ENCODE measurements at regions not wholly inside any gene's neighbourhood (a gene's known extent, or its start where the extent isn't known, plus 50 kb on each side); places are given as distances from the start of the nearest gene placed in this dataset.
"Not testable (repeated sequence)": the region's sequence is repeated elsewhere in the genome, so short reads cannot be mapped to it uniquely, and the experiment has no call there.

GRCh38 chr6:115241373-115241772 lies 819.3 kb downstream of the FRK start:
- no peak for DNase-seq (ENCODE audit: low read depth)

- DNase-seq (ENCODE audit: low read depth), result no peak
Measured at GRCh38 chr6:115221198-115221597, 839.5 kb downstream of the FRK start.

DNA sequence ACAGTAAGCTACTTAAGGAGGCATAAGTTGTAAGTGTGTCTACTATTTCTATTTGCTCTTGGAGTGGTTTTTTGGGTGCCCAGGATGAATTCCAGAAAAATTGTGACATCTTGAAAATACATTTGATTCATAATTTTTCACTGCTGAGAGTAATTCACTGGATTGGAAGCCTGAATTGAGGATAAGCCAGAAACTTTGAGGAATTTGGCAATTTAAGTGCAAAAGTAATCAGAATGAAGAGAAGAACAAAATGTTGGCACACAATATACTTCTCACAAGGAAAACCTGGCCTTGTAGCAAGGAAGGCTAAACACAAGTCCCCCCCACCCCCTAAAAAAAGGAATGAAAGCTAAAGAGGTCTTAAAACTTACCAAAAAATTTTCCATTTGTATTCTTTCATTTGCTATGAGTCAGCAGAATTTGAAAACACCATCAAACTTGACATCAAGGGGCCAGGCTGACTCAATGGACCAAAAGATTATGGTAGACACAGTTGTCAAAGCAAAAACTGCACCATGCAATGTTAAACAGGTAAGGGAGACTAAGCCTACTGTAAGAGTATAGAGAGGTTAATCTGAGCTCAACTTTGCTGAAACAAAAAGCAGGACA lies 840.0 kb downstream of the FRK start:
- DNase-seq (ENCODE audit: low read depth), result no peak

- no peak for DNase-seq (ENCODE audit: low read depth)
Measured at GRCh38 chr6:115219645-115220044, 841.0 kb downstream of the FRK start.

DNA sequence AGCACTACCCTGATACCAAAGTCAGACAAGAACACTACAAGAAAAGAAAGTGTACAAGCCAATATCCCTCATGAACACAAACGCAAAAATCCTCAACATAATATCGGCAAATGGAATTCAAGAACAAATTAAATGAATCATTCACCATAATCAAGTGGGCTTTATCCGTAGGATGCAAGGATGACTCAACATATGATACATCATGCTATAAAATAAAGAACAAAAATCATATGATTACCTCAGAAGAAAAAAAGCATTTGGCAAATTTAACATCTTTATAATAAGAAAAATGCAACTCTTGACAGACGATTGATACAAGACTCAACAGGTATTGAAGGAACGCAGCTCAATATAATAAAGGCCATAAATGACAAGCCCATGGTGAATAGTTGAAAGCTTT lies 843.9 kb downstream of the FRK start:
- DNase-seq (ENCODE audit: low read depth), result no peak

GRCh38 chr6:115214283-115214682 lies 846.4 kb downstream of the FRK start:
- DNase-seq (ENCODE audit: low read depth), result no peak

GRCh38 chr6:115203381-115203780 lies 857.3 kb downstream of the FRK start:
- no peak for DNase-seq (ENCODE audit: low read depth)

- DNase-seq (ENCODE audit: low read depth), result no peak
Measured at GRCh38 chr6:115194981-115195638, 852.3 kb upstream of the HS3ST5 start.

DNA sequence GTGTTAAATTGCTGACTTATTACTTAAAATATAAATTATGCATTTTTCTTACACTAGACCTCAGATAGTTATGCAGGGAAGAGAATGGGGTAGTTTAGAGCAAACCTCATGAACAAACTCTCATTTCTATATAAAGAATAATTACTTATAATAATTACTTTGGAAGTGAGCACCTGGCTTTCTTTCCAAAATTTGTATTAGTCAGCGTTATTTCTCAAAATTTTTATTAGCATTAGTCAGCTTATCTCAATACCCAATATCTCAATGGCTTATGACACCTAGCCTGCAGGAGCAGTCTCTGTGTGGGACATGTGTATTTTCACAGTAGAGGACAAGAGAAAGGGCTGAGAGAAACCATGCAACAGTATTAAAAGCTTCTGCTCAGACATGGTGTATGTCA lies 849.2 kb upstream of the HS3ST5 start:
- no peak for DNase-seq (ENCODE audit: low read depth)

GRCh38 chr6:115190534-115190933 lies 847.7 kb upstream of the HS3ST5 start:
- DNase-seq (ENCODE audit: low read depth), result no peak

- not testable (repeated sequence) for DNase-seq (ENCODE audit: low read depth)
Measured at GRCh38 chr6:115175456-115175855, 832.6 kb upstream of the HS3ST5 start.

DNA sequence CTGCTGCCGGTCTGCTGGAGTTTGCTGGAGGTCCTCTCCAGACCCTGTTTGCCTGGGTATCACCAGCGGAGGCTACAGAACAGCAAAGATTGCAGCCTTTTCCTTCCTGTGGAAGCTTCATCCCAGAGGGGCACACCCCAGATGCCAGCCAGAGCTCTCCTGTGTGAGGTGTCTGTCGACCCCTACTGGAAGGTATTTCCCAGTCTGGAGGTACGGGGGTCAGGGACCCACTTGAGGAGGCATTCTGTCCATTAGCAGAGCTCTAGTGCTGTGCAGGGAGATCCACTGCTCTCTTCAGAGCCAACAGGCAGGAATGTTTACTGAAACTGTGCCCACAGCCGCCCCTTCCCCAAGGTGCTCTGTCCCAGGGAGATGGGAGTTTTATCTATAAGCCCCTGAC lies 823.1 kb upstream of the HS3ST5 start:
- DNase-seq (ENCODE audit: low read depth), result not testable (repeated sequence)

GRCh38 chr6:115159733-115160132 lies 816.9 kb upstream of the HS3ST5 start:
- DNase-seq (ENCODE audit: low read depth), result no peak

DNA sequence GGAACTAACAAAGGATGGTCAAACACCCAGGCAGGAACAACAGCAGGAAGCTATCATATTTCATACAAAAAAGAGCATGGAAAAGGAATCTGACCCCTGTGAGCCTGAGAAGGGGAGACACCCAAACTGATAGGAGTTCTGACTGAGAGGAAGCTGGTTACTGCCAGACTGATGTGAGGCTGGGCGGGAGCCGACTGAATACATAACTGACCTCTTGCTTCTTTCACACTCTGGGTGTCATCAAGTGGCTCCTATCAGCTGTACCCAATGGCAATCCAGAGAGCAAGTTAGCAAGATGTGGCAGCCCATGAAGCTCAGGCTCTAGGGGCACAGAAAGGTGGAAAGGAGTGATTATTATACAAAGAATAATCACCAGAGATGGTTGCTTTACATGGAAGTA lies 795.1 kb upstream of the HS3ST5 start:
- DNase-seq (ENCODE audit: low read depth), result no peak

DNA sequence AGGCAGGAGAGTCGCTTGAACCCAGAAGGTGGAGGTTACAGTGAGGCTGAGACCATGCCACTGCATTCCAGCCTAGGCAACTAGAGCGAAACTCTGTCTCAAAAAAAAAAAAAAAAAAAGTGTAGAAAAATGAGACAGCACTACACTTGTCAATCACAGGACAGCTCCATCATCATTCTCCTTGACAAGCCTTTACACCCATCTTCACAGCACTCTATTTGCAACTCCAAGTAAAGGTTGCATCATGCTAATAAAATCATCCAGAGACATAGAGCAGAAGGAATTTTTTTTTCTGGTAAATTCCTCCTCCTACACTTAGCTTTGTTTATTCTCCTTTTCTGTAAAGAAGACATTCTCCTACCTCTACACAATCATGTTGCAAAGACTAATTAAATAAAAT lies 791.0 kb upstream of the HS3ST5 start:
- no peak for DNase-seq (ENCODE audit: low read depth)

- DNase-seq (ENCODE audit: low read depth), result no peak
Measured at GRCh38 chr6:115131709-115132490, 789.1 kb upstream of the HS3ST5 start.

GRCh38 chr6:115121513-115121912 lies 778.7 kb upstream of the HS3ST5 start:
- not testable (repeated sequence) for DNase-seq (ENCODE audit: low read depth)

DNA sequence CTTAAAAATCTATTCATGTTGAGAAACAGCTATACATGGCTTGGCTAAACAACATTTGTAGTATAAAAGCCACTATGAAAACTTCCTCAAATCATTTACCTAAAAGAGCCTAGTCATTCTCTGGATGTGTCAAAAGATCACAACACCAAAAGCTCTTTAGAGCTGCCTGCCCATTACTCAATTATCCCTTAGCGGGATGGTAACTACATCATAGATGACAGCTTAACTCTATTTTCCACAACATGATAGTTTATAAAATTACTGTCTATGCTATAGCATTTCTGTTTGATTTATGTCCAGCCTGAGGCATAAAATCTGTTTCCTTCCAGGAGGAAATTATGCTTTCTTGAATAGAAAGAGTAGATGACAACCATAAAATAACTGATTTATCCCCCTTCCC lies 777.6 kb upstream of the HS3ST5 start:
- no peak for DNase-seq (ENCODE audit: low read depth)

DNA sequence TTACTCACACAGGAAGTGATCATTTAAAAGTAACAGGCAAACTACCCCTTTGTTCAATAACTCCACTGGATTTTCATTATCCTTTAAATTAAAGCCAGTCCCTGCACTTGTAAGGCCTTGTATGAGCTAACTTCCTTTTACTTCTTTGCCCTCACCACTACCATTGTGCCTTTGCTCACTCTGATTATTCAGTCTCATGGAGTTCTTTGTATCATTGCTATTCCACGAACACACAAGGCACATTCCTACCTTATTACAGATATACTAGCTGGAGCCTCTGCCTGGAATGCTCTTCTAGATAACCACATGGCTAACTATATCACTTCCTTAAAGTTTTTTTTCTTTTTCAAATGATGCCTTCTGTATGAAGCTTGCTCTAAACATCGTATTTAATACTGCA lies 748.6 kb upstream of the HS3ST5 start:
- no peak for DNase-seq (ENCODE audit: low read depth)

DNA sequence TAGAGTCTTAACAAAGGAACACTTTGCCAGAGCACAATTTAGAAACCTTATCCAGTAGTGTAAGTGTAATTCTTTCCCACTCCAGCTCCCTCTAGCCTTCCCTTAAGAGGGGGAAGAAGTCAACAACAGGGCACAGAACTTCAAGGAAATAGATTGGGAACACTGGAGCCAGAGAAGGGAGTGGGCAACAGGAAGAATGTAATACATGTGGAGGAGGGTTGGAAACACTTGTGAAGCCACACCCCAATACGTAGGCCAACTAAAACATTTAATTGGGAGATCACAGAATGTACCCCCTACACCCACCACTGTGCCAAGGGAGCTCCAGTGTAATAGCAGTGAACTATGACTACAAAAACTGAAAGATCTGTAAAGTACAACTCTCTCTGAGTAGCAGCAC lies 735.7 kb upstream of the HS3ST5 start:
- DNase-seq (ENCODE audit: low read depth), result no peak

GRCh38 chr6:115071962-115072361 lies 729.1 kb upstream of the HS3ST5 start:
- DNase-seq (ENCODE audit: low read depth), result no peak

DNA sequence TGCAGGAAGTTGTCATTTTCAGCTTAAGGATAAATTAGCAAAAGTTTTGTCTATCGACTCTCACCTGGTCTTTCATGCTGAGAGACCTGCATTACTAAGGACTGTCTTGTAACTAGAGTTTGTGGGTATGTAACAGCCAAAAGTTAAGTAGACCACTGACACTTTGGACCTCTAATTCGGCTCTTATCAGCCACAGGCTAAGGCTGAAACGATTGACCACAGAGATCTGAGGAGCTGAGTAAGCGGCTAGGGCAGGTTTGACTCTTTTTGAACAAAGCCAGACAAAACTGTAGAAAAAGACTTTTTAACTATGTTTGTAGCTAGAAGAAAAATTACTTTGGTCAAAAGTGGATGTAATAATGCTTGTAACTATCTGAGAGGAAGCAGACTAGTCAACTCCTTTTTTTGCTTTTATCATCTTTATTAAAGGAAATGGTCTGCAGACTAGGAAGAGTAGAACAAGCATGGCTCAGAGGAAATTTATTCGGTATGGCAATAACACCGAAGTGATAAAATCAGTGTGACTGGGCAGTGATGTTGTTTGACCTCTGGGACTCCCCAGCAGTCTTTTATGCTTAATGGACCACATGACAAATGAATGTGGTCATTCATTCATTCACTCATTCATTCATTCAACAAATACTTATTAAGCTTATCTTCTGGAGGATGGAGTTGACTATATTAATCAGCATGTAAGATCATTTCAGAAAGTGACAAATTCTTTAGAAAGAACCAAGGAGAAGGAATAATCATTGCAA lies 725.0 kb upstream of the HS3ST5 start:
- DNase-seq (ENCODE audit: low read depth), result no peak

- DNase-seq (ENCODE audit: low read depth), result no peak
Measured at GRCh38 chr6:115064680-115065079, 721.9 kb upstream of the HS3ST5 start.
